ENCODE measurements at regions not wholly inside any gene's neighbourhood (a gene's known extent, or its start where the extent isn't known, plus 50 kb on each side); places are given as distances from the start of the nearest gene placed in this dataset.

GRCh38 chr2:41644936-41645335 lies 402.9 kb upstream of the PKDCC start:
- TF ChIP-seq CTCF (IDR thresholded peaks at IDR 0.05; ENCODE audit: insufficient read depth, low read length) = no peak
- TF ChIP-seq, protein P1, sequence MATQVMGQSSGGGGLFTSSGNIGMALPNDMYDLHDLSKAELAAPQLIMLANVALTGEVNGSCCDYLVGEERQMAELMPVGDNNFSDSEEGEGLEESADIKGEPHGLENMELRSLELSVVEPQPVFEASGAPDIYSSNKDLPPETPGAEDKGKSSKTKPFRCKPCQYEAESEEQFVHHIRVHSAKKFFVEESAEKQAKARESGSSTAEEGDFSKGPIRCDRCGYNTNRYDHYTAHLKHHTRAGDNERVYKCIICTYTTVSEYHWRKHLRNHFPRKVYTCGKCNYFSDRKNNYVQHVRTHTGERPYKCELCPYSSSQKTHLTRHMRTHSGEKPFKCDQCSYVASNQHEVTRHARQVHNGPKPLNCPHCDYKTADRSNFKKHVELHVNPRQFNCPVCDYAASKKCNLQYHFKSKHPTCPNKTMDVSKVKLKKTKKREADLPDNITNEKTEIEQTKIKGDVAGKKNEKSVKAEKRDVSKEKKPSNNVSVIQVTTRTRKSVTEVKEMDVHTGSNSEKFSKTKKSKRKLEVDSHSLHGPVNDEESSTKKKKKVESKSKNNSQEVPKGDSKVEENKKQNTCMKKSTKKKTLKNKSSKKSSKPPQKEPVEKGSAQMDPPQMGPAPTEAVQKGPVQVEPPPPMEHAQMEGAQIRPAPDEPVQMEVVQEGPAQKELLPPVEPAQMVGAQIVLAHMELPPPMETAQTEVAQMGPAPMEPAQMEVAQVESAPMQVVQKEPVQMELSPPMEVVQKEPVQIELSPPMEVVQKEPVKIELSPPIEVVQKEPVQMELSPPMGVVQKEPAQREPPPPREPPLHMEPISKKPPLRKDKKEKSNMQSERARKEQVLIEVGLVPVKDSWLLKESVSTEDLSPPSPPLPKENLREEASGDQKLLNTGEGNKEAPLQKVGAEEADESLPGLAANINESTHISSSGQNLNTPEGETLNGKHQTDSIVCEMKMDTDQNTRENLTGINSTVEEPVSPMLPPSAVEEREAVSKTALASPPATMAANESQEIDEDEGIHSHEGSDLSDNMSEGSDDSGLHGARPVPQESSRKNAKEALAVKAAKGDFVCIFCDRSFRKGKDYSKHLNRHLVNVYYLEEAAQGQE (IDR thresholded peaks at IDR 0.05; ENCODE audit: insufficient replicate concordance, low read depth) = no peak
- TF ChIP-seq GABPA (IDR thresholded peaks at IDR 0.05; ENCODE audit: low read depth) = no peak
- DNase-seq (ENCODE audit: low read depth in 1 of 2, low spot score in 1 of 2) = no peak
- H3K4me3 ChIP-seq (replicated peaks; ENCODE audit: insufficient read depth, low read length) = no peak overlapping the region
- H3K27ac ChIP-seq (replicated peaks) = no peak overlapping the region
- H3K27me3 ChIP-seq (ENCODE audit: insufficient read depth, poor library complexity, severe bottlenecking) = no peaks in the 10 kb centered on the region

DNA sequence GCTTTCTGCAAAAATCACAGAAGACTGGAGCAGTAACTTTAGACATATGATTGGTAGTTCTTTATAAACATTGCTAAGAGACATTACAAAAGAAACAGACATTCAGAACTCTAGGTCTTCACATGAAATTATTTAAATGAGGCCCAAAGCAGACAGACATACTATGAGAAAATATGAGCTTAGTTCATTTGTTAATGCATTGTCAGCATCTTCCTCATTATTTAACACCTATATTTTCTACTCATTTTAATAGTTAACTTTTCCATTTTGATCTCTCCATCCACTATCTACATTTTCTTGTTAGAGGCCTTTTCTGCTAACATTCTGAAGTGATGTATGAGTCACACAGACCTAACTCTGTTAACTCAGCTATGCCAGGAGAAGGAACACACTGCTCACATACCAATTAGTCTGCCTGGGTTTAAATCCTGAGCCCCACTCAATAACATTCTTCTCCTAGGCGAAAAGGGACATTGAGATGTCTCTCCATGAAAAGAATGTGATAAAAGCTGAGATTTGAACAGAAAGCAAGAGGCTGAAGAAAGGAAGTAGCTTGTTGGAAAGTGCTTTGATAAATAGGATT lies 400.3 kb upstream of the PKDCC start:
- H3K4me3 ChIP-seq (replicated peaks; ENCODE audit: insufficient read depth, low read length) = no peak overlapping the region
- TF ChIP-seq POLR2AphosphoS5 (IDR thresholded peaks at IDR 0.05; ENCODE audit: low read depth) = no peak

DNA sequence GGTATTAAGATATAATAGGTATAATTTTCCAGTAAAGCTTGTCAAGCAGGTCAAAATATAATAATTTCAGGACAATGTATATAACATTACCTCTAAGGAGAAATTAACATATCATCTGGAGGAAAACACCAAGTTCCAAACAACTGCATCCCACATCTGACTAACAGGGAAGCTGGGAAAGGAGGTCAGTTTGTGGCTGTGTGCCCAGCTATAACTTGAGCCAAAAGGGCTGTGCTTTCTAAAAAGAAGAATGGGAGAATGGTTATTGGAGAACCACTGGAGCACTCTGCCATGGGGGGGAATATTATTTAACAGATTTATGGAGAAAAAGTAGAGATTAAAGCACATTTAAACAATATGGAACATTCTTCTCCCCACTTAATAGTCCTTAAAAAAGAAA lies 390.6 kb upstream of the PKDCC start:
- Histone ChIP-seq H3K4me3 (replicated peaks; ENCODE audit: insufficient read depth, low read length) (no peak overlapping the region), H3K27me3 (ENCODE audit: insufficient read depth, poor library complexity, severe bottlenecking) (no peaks in the 10 kb centered on the region), H3K27ac (replicated peaks) (no peak overlapping the region)
- TF ChIP-seq GABPA (IDR thresholded peaks at IDR 0.05; ENCODE audit: low read depth) (no peak), POLR2AphosphoS5 (IDR thresholded peaks at IDR 0.05; ENCODE audit: low read depth) (no peak), SPI1 (IDR thresholded peaks at IDR 0.05; ENCODE audit: borderline replicate concordance, low read depth) (no peak), CTCF (IDR thresholded peaks at IDR 0.05; ENCODE audit: insufficient read depth, low read length) (no peak)
- TF ChIP-seq, protein P1 (IDR thresholded peaks at IDR 0.05; ENCODE audit: insufficient replicate concordance, low read depth) = no peak
- no peak for DNase-seq (ENCODE audit: low read depth in 1 of 2, low spot score in 1 of 2)

More for the DNA sequence above, 400.3 kb upstream of the PKDCC start:
- no peaks in the 10 kb centered on the region for H3K27me3 ChIP-seq (ENCODE audit: insufficient read depth, poor library complexity, severe bottlenecking)
- no peak for DNase-seq (ENCODE audit: low read depth in 1 of 2, low spot score in 1 of 2)
- no peak overlapping the region for H3K27ac ChIP-seq (replicated peaks)

DNA sequence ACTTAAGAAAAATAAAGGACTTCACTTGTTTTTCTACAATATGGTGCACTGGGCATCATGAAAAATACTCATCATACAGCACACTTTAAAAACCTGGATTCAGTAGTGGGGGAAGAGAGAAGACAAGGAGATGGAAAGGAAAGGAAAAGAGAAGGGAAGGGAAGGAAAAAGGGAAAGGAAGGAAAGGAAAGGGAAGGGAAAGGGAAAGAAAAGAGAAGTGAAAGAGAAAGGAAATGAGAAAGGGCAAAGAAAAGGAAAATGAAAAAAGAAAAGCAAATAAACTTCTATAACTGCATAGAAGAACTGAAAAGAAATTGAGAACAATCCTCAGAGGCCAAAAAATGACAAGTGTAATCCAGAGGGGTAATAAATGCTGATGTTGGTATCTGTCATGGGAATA lies 388.1 kb upstream of the PKDCC start:
- no peak for DNase-seq (ENCODE audit: low read depth in 1 of 2, low spot score in 1 of 2)
- Histone ChIP-seq H3K27me3 (ENCODE audit: insufficient read depth, poor library complexity, severe bottlenecking) (no peaks in the 10 kb centered on the region), H3K4me3 (replicated peaks; ENCODE audit: insufficient read depth, low read length) (no peak overlapping the region), H3K27ac (replicated peaks) (no peak overlapping the region)
- TF ChIP-seq GABPA (IDR thresholded peaks at IDR 0.05; ENCODE audit: low read depth) (no peak), POLR2AphosphoS5 (IDR thresholded peaks at IDR 0.05; ENCODE audit: low read depth) (no peak), CTCF (IDR thresholded peaks at IDR 0.05; ENCODE audit: insufficient read depth, low read length) (no peak), SPI1 (IDR thresholded peaks at IDR 0.05; ENCODE audit: borderline replicate concordance, low read depth) (no peak)
- TF ChIP-seq, protein P1 (IDR thresholded peaks at IDR 0.05; ENCODE audit: insufficient replicate concordance, low read depth) = no peak

All from HL-60 (cell line).